ENCODE measurements at regions not wholly inside any gene's neighbourhood (a gene's known extent, or its start where the extent isn't known, plus 50 kb on each side); places are given as distances from the start of the nearest gene placed in this dataset.
"Not testable (repeated sequence)": the region's sequence is repeated elsewhere in the genome, so short reads cannot be mapped to it uniquely, and the experiment has no call there.

- no peak for DNase-seq (ENCODE audit: low read depth in 2 of 2)
Measured at GRCh38 chr18:78448591-78448990, 531.0 kb upstream of the SALL3 start.

GRCh38 chr18:78454221-78454620 is 525.4 kb upstream of the SALL3 start:
- DNase-seq (ENCODE audit: low read depth in 2 of 2): no peak

GRCh38 chr18:78455386-78455785 is 524.2 kb upstream of the SALL3 start:
- DNase-seq (ENCODE audit: low read depth in 2 of 2): no peak

DNA sequence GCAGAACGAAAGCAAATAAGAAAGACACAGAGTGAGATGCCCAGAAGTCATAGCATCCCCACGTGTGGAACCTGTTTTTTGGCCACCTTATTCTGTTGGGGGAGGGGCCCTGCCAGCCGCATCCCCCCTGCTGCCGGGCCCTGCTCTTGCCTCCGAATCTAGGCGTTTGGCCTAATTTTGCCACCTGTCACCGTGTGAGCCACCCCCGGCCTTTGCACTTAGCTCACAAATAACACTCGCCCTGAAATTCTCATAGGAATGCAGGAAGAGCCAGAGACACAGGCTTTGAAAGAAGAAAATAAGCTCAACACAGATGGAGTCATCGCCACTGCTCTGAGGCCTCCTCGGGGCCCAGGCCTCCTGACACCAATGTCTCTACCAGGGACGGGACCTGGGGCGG is 522.6 kb upstream of the SALL3 start:
- DNase-seq (ENCODE audit: low read depth in 2 of 2): no peak

- no peak for DNase-seq (ENCODE audit: low read depth in 2 of 2)
Measured at GRCh38 chr18:78457731-78458130, 521.9 kb upstream of the SALL3 start.

DNA sequence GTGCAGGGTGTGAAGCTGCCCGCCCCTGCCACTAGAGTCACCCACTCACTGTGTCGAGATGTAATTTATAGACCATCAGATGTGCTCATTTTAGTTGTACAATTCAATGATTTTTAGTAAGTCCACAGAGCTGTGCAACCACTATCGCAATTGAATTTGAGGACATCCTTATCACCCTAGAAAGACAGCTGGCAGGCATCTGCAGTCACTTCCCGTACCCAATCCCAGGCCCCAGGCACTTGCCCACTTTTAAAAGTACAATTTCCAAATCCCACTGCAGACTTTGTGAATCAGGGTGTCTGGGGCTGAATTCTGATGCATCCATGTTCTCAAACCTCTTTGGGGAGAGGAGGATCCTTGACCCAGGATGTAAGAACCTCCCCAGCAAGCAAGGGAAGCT is 521.3 kb upstream of the SALL3 start:
- DNase-seq (ENCODE audit: low read depth in 2 of 2): no peak

DNA sequence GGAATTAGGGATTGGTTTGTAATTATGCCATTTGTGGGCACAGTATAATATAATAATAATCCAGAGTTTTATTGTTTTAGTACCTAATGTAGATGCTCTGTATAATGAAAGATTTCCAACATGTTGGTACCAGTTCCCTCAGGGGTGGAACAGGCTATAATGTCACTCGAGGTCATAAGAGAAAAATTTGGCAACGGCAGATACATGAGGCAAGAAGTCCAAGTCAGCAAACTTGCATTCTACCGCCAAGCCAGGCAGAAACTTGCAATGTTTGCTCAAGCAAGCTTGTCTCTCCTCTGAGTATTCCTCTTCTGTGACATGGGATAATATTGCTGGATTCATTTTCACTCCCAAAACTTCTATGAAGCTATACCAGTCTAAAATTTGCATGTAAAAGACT is 520.0 kb upstream of the SALL3 start:
- DNase-seq (ENCODE audit: low read depth in 2 of 2): no peak

DNA sequence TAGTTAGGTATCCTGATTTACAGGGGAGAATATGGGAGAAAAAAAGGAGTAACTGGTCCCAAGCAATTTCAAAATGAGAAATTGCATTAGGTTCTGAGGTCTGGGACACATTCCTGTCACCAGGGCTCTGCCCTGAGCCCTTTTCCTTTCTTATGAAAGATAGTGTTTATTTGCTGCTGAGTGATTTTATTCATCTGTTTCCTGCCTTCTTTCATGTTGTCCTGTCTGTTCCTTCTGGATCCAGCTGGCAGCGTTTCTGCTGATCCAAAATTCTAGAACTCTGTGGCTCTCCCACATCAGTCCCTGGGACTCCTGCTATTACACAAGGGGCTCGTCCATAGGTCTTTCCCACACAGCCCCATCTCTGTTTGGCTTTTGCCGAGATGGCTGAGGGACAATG is 519.1 kb upstream of the SALL3 start:
- DNase-seq (ENCODE audit: low read depth in 2 of 2): no peak

DNA sequence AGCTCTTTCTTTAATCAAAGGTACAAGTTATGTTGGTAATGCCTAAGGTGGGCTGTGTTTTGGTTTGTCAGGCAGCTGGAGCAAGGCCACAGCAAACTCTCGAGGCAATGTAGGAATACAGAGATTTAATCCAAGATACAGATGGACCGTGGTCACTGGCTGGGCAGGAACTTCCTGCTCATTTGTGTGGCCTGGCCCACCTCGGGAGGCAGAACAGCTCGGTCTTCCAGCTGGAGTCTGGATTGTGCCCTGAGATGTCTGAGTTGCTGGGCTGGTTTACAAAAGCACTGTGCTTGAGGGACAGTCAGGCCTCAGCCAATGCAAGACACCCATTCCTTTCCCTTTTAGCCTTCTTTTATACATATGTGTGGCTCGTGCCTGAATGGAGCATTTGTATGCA is 506.1 kb upstream of the SALL3 start:
- no peak for DNase-seq (ENCODE audit: low read depth in 2 of 2)

DNA sequence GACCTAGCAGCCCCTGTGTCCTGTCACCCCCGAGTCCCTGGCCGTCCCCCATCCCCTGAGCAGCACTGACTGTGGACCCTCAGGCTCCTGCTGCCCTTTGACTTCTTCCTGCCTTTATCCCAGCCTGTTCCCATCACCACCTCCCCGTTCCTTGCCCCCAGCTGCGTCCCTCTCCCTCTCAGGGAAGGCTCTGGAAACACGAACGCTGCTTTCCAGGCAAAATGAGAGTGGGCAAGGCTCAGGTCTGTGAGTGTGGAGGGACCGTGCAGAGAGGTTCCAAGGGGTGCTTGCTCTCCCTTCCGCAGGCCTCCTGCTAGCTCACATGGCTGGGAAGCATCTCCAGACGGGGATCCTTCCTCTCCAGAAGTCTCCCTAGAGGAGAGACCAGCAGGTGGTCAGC is 501.8 kb upstream of the SALL3 start:
- DNase-seq (ENCODE audit: low read depth in 2 of 2): no peak

DNA sequence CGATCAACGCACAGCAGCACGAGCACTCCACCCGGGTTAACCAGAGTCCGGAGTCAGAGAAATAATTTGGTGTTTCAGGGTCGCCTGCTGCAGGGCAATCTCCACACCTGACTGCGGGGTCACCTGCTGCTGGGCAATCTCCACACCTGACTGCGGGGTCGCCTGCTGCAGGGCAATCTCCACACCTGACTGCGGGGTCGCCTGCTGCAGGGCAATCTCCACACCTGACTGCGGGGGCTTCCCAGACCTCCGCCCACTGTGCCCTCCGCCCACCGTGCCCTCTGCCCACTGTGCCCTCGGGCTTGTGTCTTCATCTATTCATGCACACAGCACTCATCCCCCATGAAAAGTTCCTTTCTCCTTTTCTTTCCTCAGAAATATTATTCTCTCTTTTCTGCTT is 500.2 kb upstream of the SALL3 start:
- DNase-seq (ENCODE audit: low read depth in 2 of 2): no peak

GRCh38 chr18:78480262-78481054 is 499.2 kb upstream of the SALL3 start:
- DNase-seq (ENCODE audit: low read depth in 2 of 2): no peak

- DNase-seq (ENCODE audit: low read depth in 2 of 2): no peak
Measured at GRCh38 chr18:78482378-78482777, 497.2 kb upstream of the SALL3 start.

GRCh38 chr18:78487649-78488048 is 492.0 kb upstream of the SALL3 start:
- DNase-seq (ENCODE audit: low read depth in 2 of 2): no peak

GRCh38 chr18:78492064-78492812 is 487.4 kb upstream of the SALL3 start:
- DNase-seq (ENCODE audit: low read depth in 2 of 2): no peak

DNA sequence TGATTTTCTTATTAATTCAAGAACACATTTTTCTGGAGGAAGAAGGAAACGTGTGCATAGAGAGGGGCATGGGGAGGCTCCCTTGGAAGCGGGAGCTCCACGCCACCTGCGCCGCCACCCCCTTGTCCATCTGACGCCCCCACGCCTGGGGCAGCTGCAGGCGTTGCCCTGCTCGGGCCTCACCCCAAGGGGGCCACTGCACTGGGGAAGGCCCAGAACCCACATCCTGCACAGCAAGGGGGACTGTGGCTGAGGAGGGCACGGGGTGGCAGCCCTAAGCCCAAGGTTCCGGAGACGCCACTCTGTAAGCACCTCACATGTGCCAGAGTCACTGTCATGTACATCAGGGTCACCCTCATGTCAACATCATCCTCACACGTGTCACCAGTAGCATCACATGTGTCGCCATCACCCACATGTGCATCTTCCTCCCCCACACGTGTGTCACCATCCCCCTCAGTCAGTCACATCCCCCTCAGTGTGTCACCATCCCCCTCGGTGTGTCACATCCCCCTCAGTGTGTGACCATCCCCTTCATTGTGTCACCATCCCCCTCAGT is 486.7 kb upstream of the SALL3 start:
- DNase-seq (ENCODE audit: low read depth in 2 of 2): no peak

GRCh38 chr18:78493490-78493889 is 486.1 kb upstream of the SALL3 start:
- not testable (repeated sequence) for DNase-seq (ENCODE audit: low read depth in 2 of 2)

GRCh38 chr18:78494204-78495085 is 485.2 kb upstream of the SALL3 start:
- DNase-seq (ENCODE audit: low read depth in 2 of 2): no peak

DNA sequence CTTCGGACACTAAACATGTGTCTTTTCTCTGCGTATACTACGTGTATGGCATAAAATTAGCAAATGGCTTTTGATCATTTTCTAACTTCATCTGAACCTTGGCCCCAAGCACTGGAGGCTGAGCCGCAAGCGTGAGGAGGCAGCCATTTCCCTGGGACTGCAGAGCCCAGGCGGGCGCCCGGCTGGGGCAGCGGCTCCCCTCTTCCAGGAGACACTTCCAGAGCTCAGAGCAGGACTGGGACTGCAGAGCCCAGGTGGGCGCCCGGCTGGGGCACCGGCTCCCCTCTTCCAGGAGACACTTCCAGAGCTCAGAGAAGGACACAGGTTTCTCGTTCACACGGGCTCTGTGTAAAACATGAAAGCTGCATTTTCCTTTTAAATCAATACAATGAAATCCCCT is 484.1 kb upstream of the SALL3 start:
- no peak for DNase-seq (ENCODE audit: low read depth in 2 of 2)

DNA sequence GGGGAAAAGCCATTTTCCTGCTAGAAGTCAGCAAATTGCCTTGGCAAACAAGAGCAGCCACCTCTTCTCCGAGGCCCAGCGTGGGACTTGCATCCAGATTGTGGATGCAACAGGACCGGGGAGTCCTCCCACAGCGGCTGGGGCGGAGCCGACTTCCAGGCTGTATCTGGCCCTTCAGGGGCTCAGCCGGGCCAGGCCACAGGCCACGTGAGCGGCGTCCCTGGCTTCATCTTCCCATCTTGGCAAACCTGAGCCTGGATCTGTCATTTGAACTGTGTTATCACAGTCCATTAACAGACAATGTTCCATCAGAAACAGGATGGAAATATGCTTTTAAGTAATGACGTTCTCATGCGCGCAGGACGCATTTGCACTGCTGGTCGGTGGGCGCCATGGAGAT is 483.5 kb upstream of the SALL3 start:
- no peak for DNase-seq (ENCODE audit: low read depth in 2 of 2)

DNA sequence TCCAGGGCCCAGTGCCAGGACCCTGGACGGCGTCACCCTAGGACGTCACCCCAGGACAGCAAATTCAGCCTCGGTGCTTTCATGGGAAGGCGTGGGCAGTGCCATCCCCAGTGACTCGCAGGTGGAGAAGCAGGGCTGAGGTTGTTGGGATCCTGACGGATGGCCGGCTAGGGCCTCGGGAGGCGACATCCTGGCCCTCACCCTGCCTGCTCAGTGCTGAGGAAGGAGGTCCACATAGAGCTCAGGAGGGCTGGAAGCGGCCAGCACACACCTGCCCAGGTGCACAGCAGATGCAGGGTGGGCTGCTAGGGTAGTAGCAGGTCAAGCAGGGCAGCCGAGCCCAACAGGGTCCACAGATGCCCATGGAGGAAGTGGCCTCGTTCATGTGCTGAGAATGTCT is 482.0 kb upstream of the SALL3 start:
- DNase-seq (ENCODE audit: low read depth in 2 of 2): no peak

GRCh38 chr18:78499586-78499985 is 480.0 kb upstream of the SALL3 start:
- no peak for DNase-seq (ENCODE audit: low read depth in 2 of 2)

All from stimulated activated CD4-positive, alpha-beta T cell treated with anti-CD3 and anti-CD28 coated beads, Interleukin-12 subunit alpha, Interleukin-12 subunit beta, amount 100 ng/mL, for 24 hours (primary cell).